SK-N-SH (cell line): ENCODE measurements at regions not wholly inside any gene's neighbourhood (a gene's known extent, or its start where the extent isn't known, plus 50 kb on each side); places are given as distances from the start of the nearest gene placed in this dataset.

Experiments
- CTCF ChIP-seq: fragments of 200-600 bp; sonication (generic); IDR thresholded peaks from 2 replicates; pipeline ENCODE4 v1.6.1; 2017; ENCODE audit warnings: antibody characterized with exemption, mild to moderate bottlenecking, moderate library complexity
- TF ChIP-seq, protein P1 (sequence below): IDR thresholded peaks from 2 replicates; pipeline ENCODE4; 2012
- TF ChIP-seq, protein P2 (sequence below): IDR thresholded peaks from 2 replicates; pipeline ENCODE4 v1.4.0; 2012; ENCODE audit warnings: low read depth

DNA sequence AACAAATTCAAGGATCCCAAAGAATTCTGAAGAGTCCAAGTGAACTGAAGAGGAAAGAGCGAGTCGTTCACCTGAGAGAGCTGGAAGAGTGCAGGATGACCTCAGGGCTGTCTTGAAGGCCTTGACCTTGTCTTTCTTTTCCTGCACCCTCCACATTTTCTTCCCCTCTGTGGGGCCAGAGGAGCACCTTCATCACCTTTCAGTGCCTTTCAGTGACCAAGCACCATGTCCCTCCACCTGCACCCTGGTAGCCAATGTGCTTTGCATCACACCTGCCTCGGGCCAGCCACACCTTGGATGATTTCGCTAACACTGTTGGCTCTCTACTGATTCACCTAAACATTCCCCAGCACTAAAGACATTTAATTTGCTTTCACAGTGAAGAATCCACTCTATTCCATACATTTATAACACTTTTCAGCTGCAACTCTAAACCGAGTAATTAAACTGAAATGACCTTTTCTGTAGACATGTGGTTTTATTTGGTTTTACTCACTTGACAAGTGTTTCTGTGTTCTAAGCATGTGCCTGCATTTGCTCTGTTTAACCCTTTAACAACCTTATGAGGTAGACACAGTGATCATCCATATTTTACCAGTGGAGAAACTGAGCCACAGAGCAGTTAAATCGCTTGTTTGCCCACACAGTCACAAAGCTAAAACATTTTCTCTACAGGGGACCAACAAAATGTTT is 121.3 kb upstream of the CST7 start:
- TF ChIP-seq, protein P1, sequence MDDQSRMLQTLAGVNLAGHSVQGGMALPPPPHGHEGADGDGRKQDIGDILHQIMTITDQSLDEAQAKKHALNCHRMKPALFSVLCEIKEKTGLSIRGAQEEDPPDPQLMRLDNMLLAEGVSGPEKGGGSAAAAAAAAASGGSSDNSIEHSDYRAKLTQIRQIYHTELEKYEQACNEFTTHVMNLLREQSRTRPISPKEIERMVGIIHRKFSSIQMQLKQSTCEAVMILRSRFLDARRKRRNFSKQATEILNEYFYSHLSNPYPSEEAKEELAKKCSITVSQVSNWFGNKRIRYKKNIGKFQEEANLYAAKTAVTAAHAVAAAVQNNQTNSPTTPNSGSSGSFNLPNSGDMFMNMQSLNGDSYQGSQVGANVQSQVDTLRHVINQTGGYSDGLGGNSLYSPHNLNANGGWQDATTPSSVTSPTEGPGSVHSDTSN = no peak
- no peak for TF ChIP-seq CTCF
- TF ChIP-seq, protein P2, sequence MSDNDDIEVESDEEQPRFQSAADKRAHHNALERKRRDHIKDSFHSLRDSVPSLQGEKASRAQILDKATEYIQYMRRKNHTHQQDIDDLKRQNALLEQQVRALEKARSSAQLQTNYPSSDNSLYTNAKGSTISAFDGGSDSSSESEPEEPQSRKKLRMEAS = no peak
